H1 (cell line): ENCODE measurements at regions not wholly inside any gene's neighbourhood (a gene's known extent, or its start where the extent isn't known, plus 50 kb on each side); places are given as distances from the start of the nearest gene placed in this dataset.

Experiments
- CTCF ChIA-PET: fragments of 300-600 bp; sonication (Branson Sonifier 250); formaldehyde crosslinking; loops from one replicate; lab custom pipeline; 2021; ENCODE audit not compliant: partially characterized antibody; lab: Charles Lee
- POLR2A ChIA-PET: fragments of 300-600 bp; sonication (Branson Sonifier 250); formaldehyde crosslinking; loops from one replicate; lab custom pipeline; 2021; ENCODE audit warnings: inconsistent platforms; ENCODE audit not compliant: partially characterized antibody; lab: Charles Lee
- DNase-seq, 2 experiments: peaks; one replicate each; pipeline versions ENCODE4 v3.0.0 to v3.0.0-alpha.2; 2010 to 2022; ENCODE audit warnings: low spot score in 2 of 2, low read depth in 1 of 2, mixed read lengths in 1 of 2
- FAIRE-seq: peaks from 2 replicates; lab custom pipeline; 2011; peaks lifted over from hg19 to GRCh38; lab: Jason Lieb, UNC
- H2AFZ ChIP-seq: 2 replicates; pipeline ENCODE4 v1.8.1; 2012; ENCODE audit warnings: low read length, inconsistent platforms
- H2AK5ac ChIP-seq: 2 replicates; pipeline ENCODE4 v1.6.1; 2013; ENCODE audit warnings: low read depth, low read length
- H2BK120ac ChIP-seq: replicated peaks from 2 replicates; pipeline ENCODE3; 2013; ENCODE audit warnings: low read depth, low read length, inconsistent platforms
- H2BK12ac ChIP-seq: 2 replicates; pipeline ENCODE4 v1.6.1; 2013; ENCODE audit warnings: low read depth, low read length
- H2BK15ac ChIP-seq: 2 replicates; pipeline ENCODE4 v1.6.1; 2013; ENCODE audit warnings: low read length
- H2BK20ac ChIP-seq: 2 replicates; pipeline ENCODE4 v1.6.1; 2013; ENCODE audit warnings: low read length
- H2BK5ac ChIP-seq: 2 replicates; pipeline ENCODE4 v1.6.1; 2013; ENCODE audit warnings: low read depth, low read length
- H3K14ac ChIP-seq: 2 replicates; pipeline ENCODE4 v1.6.1; 2013; ENCODE audit warnings: inconsistent platforms; ENCODE audit not compliant: insufficient read length
- H3K18ac ChIP-seq: 2 replicates; pipeline ENCODE4 v1.6.1; 2013; ENCODE audit warnings: low read length; ENCODE audit errors: extremely low read depth
- H3K23ac ChIP-seq: 2 replicates; pipeline ENCODE4 v1.6.1; 2013; ENCODE audit warnings: inconsistent platforms; ENCODE audit not compliant: insufficient read length
- H3K23me2 ChIP-seq: 2 replicates; pipeline ENCODE4 v1.6.1; 2013; ENCODE audit warnings: low read depth, low read length
- H3K27ac ChIP-seq: 2 replicates; pipeline ENCODE4 v1.6.1; 2011; ENCODE audit warnings: low read depth, low read length, inconsistent platforms
- H3K27me3 ChIP-seq, 4 experiments: replicated peaks in 1 of 4; 1 replicate in 1 of 4; 2 replicates in 3 of 4; pipeline versions ENCODE4 v1.6.1 to v1.8.1; 2011 to 2013; ENCODE audit warnings: low read length in 3 of 4, mild to moderate bottlenecking in 3 of 4, inconsistent platforms in 2 of 4, mixed read lengths in 2 of 4, moderate library complexity in 1 of 4; ENCODE audit not compliant: control insufficient read depth in 3 of 4, insufficient read depth in 3 of 4; ENCODE audit errors: extremely low read depth in 1 of 4
- H3K36me3 ChIP-seq, 4 experiments: 2 replicates each; pipeline versions ENCODE4 v1.6.1 to v1.8.1; 2011 to 2013; ENCODE audit warnings: mild to moderate bottlenecking in 4 of 4, low read length in 3 of 4, moderate library complexity in 2 of 4, control low read depth in 1 of 4, inconsistent platforms in 1 of 4; ENCODE audit not compliant: insufficient read depth in 4 of 4, control insufficient read depth in 2 of 4
- H3K4ac ChIP-seq: replicated peaks from 2 replicates; pipeline ENCODE3; 2013; ENCODE audit warnings: low read length, low read depth, mixed read lengths, inconsistent platforms; ENCODE audit not compliant: insufficient read length
- H3K4me1 ChIP-seq, 4 experiments: replicated peaks in 1 of 4; 1 replicate in 1 of 4; 2 replicates in 3 of 4; pipeline versions ENCODE4 v1.6.1 to v1.8.1; 2011 to 2013; ENCODE audit warnings: low read length in 3 of 4, inconsistent platforms in 2 of 4, mixed read lengths in 1 of 4; ENCODE audit not compliant: insufficient read depth in 4 of 4, control insufficient read depth in 3 of 4
- H3K4me2 ChIP-seq, 2 experiments: 2 replicates each; pipeline versions ENCODE4 v1.6.1 to v1.8.1; 2011 to 2013; ENCODE audit warnings: low read depth in 2 of 2, low read length in 2 of 2, control low read depth in 1 of 2, inconsistent platforms in 1 of 2, mild to moderate bottlenecking in 1 of 2; ENCODE audit not compliant: insufficient read depth in 1 of 2
- H3K4me3 ChIP-seq, 4 experiments: fragments of 200-600, 300-600 bp in 1 of 4; sonication (generic), shearing (Covaris generic), sonication (Bioruptor Twin) in 1 of 4; 2 replicates each; pipeline versions ENCODE4 v1.5.1 to v1.8.1; 2011 to 2016; ENCODE audit warnings: low read length in 4 of 4, low read depth in 3 of 4, control low read depth in 2 of 4, inconsistent platforms in 2 of 4, mild to moderate bottlenecking in 2 of 4, mixed read lengths in 1 of 4, moderate library complexity in 1 of 4; ENCODE audit not compliant: insufficient read depth in 2 of 4; ENCODE audit errors: extremely low read depth in 1 of 4
- H3K56ac ChIP-seq: replicated peaks from 2 replicates; pipeline ENCODE3; 2013; ENCODE audit warnings: low read depth, mild to moderate bottlenecking, mixed read lengths, low read length, inconsistent platforms; ENCODE audit not compliant: insufficient read length
- H3K79me1 ChIP-seq: 2 replicates; pipeline ENCODE4 v1.6.1; 2013; ENCODE audit warnings: low read depth, low read length, control low read depth
- H3K79me2 ChIP-seq, 2 experiments: 2 replicates each; pipeline versions ENCODE4 v1.6.1 to v1.8.1; 2012 to 2013; ENCODE audit warnings: low read length in 2 of 2, mild to moderate bottlenecking in 2 of 2, inconsistent platforms in 1 of 2; ENCODE audit not compliant: insufficient read depth in 2 of 2, control insufficient read depth in 1 of 2
- H3K9ac ChIP-seq, 4 experiments: replicated peaks in 1 of 4; 1 replicate in 1 of 4; 2 replicates in 3 of 4; pipeline versions ENCODE4 v1.6.1 to v1.8.1; 2011 to 2013; ENCODE audit warnings: low read depth in 3 of 4, low read length in 3 of 4, control low read depth in 2 of 4, mild to moderate bottlenecking in 2 of 4, moderate library complexity in 2 of 4, inconsistent platforms in 1 of 4; ENCODE audit errors: extremely low read depth in 1 of 4
- H3K9me3 ChIP-seq, 2 experiments: 2 replicates each; pipeline versions ENCODE4 v1.6.1 to v1.8.1; 2012 to 2013; ENCODE audit warnings: mild to moderate bottlenecking in 2 of 2, moderate library complexity in 2 of 2, control low read depth in 1 of 2, inconsistent platforms in 1 of 2, low read depth in 1 of 2, low read length in 1 of 2, mixed read lengths in 1 of 2; ENCODE audit not compliant: insufficient read depth in 2 of 2
- H4K20me1 ChIP-seq, 2 experiments: replicated peaks in 1 of 2; 2 replicates each; pipeline versions ENCODE3 to v1.8.1; 2011 to 2013; ENCODE audit warnings: inconsistent platforms in 2 of 2, low read length in 2 of 2, mild to moderate bottlenecking in 1 of 2; ENCODE audit not compliant: insufficient read depth in 2 of 2, control insufficient read depth in 1 of 2
- H4K5ac ChIP-seq: 2 replicates; pipeline ENCODE4 v1.6.1; 2013; ENCODE audit warnings: low read length, low read depth, mixed read lengths, inconsistent platforms; ENCODE audit not compliant: insufficient read length
- H4K8ac ChIP-seq: 2 replicates; pipeline ENCODE4 v1.8.0; 2013; ENCODE audit warnings: mild to moderate bottlenecking, moderate library complexity, low read length, inconsistent platforms; ENCODE audit not compliant: insufficient read depth; ENCODE audit errors: extremely low read depth
- H4K91ac ChIP-seq: replicated peaks from 2 replicates; pipeline ENCODE3; 2013; ENCODE audit warnings: low read length, mixed read lengths, inconsistent platforms; ENCODE audit not compliant: insufficient read length
- CTBP2 ChIP-seq: IDR thresholded peaks from 2 replicates; pipeline ENCODE4 v1.7.0; 2011; ENCODE audit warnings: borderline replicate concordance, mild to moderate bottlenecking, moderate library complexity, mixed read lengths, low read length; ENCODE audit not compliant: insufficient read depth, insufficient read length
- EZH2 ChIP-seq: fragments of 200-600 bp; sonication (generic); IDR thresholded peaks from 2 replicates; pipeline ENCODE4 v1.7.1; 2012; ENCODE audit warnings: low read depth, mild to moderate bottlenecking, moderate library complexity, low read length, inconsistent platforms; ENCODE audit not compliant: severe bottlenecking
- MAFK ChIP-seq: IDR thresholded peaks from 2 replicates; pipeline ENCODE4 v1.6.1; 2012; ENCODE audit warnings: low read depth, mild to moderate bottlenecking, improper control_type of control experiment, low read length
- RAD21 ChIP-seq, 2 experiments: IDR thresholded peaks in 1 of 2; conservative IDR thresholded peaks in 1 of 2; 2 replicates each; pipeline ENCODE4 v1.6.1; 2011; ENCODE audit warnings: low read depth in 2 of 2, low read length in 2 of 2, improper control_type of control experiment in 1 of 2, inconsistent platforms in 1 of 2, mild to moderate bottlenecking in 1 of 2, moderate library complexity in 1 of 2
- RBBP5 ChIP-seq: IDR thresholded peaks from 2 replicates; pipeline ENCODE4 v1.7.1; 2012; ENCODE audit warnings: low read depth, mild to moderate bottlenecking, inconsistent platforms, low read length, moderate library complexity, borderline replicate concordance
- RXRA ChIP-seq: IDR thresholded peaks from 2 replicates; pipeline ENCODE4 v1.6.1; 2011; ENCODE audit warnings: low read depth, mild to moderate bottlenecking, low read length, moderate library complexity; ENCODE audit not compliant: insufficient read depth
- TBP ChIP-seq: IDR thresholded peaks from 2 replicates; pipeline ENCODE4 v1.6.1; 2011; ENCODE audit warnings: low read depth, low read length, improper control_type of control experiment
- WGBS, 2 experiments: shearing (Covaris generic) in 1 of 2; methylation state at CpG; one replicate each; pipeline versions ENCODE4 v1.1.6 to v1.1.7; 2013 to 2015; ENCODE audit warnings: low lambda C conversion rate in 2 of 2, mixed read lengths in 2 of 2, inconsistent platforms in 1 of 2, low coverage in 1 of 2, missing lambda C conversion rate in 1 of 2; ENCODE audit not compliant: insufficient replicate concordance in 2 of 2, insufficient coverage in 1 of 2, insufficient read length in 1 of 2; ENCODE audit errors: extremely low coverage in 1 of 2, missing lambda C conversion rate in 1 of 2; 5-methylcytosine and 5-hydroxymethylcytosine counted together
- TF ChIP-seq, protein P1 (sequence below), 3 experiments: IDR thresholded peaks; 1 replicate in 2 of 3; 2 replicates in 1 of 3; pipeline versions ENCODE4 v1.5.1 to v1.6.1; 2011; ENCODE audit warnings: low read length in 3 of 3, mild to moderate bottlenecking in 3 of 3, inconsistent platforms in 2 of 3, low read depth in 1 of 3, moderate library complexity in 1 of 3; ENCODE audit not compliant: insufficient read depth in 1 of 3; ENCODE audit errors: control extremely low read depth in 1 of 3

DNA sequence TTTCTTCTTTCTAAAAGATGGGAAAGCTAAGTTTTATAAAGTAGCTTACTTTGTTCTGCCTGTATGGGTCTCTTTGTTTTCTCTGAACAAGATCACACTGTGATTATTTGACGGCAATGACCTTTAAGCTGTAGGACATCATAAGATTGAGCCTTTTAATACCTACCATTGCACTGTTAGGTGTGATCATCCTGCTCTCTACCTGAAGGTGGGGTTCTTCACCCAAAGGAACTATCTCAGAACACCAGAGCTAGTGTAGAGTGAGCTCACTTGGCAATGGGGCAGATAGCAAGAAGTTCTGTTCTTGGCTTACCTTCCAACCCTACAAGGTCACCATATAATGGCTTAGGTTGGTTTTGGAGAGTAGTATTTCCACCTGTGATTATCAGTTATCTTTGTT is 200.2 kb downstream of the SPATA31D1 start:
- Histone ChIP-seq H3K9ac (no peak overlapping the region), H2BK5ac (no peak overlapping the region), H4K5ac (no peak overlapping the region), H3K36me3 (no peaks in the 10 kb centered on the region; a peak in 1 of 8 replicates), H2BK20ac (no peak overlapping the region), H2BK12ac (no peak overlapping the region), H3K79me2 (no peaks in the 10 kb centered on the region), H3K18ac (no peak overlapping the region), H3K79me1 (no peaks in the 10 kb centered on the region), H3K27me3 (no peaks in the 10 kb centered on the region), H2AFZ (peak overlapping the region; percentile 17; the same call in 1 of the 2 replicates), H4K8ac (no peak overlapping the region), H3K27ac (no peak overlapping the region), H3K23me2 (no peaks in the 10 kb centered on the region), H2BK120ac (no peak overlapping the region), H4K20me1 (no peaks in the 10 kb centered on the region), H3K14ac (no peak overlapping the region), H2BK15ac (no peak overlapping the region), H3K56ac (no peak overlapping the region), H4K91ac (no peak overlapping the region), H3K4ac (no peak overlapping the region), H3K4me3 (no peak overlapping the region), H3K9me3 (peaks cover 0 to 2% of the 10 kb centered on the region in 2 experiments; a peak in 1 of 4 replicates), H3K4me1 (no peaks in the 10 kb centered on the region), H3K4me2 (no peak overlapping the region), H2AK5ac (no peak overlapping the region), H3K23ac (no peak overlapping the region)
- no peak for FAIRE-seq
- DNase-seq = no peak
- TF ChIP-seq RBBP5 = no peak
- no peak for TF ChIP-seq RXRA
- no peak for TF ChIP-seq MAFK
- TF ChIP-seq, protein P1, sequence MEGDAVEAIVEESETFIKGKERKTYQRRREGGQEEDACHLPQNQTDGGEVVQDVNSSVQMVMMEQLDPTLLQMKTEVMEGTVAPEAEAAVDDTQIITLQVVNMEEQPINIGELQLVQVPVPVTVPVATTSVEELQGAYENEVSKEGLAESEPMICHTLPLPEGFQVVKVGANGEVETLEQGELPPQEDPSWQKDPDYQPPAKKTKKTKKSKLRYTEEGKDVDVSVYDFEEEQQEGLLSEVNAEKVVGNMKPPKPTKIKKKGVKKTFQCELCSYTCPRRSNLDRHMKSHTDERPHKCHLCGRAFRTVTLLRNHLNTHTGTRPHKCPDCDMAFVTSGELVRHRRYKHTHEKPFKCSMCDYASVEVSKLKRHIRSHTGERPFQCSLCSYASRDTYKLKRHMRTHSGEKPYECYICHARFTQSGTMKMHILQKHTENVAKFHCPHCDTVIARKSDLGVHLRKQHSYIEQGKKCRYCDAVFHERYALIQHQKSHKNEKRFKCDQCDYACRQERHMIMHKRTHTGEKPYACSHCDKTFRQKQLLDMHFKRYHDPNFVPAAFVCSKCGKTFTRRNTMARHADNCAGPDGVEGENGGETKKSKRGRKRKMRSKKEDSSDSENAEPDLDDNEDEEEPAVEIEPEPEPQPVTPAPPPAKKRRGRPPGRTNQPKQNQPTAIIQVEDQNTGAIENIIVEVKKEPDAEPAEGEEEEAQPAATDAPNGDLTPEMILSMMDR (IDR thresholded peaks at IDR 0.05; ENCODE audit: control extremely low read depth in 1 of 3, insufficient read depth in 1 of 3, low read depth in 1 of 3, low read length in 3 of 3) = peak in 1 of 3 experiments; percentile 33; a peak in 1 of 4 replicates
- TF ChIP-seq TBP = no peak
- TF ChIP-seq RAD21 (IDR thresholded peaks at IDR 0.05 in 1 of 2, conservative IDR thresholded peaks at IDR 0.05 in 1 of 2; ENCODE audit: low read depth in 2 of 2, low read length in 2 of 2) = peak; percentile 57 to 66
- no peak for TF ChIP-seq CTBP2
- no peak for TF ChIP-seq EZH2
- ChIA-PET CTCF (no interaction called here), POLR2A (no interaction called here)
- 100% methylated on average over 1 of the region's 1 CpG; no CpG with 5 or more reads in 1 of the 2 experiments for WGBS, 2 experiments
